ENCODE measurements at regions not wholly inside any gene's neighbourhood (a gene's known extent, or its start where the extent isn't known, plus 50 kb on each side); places are given as distances from the start of the nearest gene placed in this dataset.

DNA sequence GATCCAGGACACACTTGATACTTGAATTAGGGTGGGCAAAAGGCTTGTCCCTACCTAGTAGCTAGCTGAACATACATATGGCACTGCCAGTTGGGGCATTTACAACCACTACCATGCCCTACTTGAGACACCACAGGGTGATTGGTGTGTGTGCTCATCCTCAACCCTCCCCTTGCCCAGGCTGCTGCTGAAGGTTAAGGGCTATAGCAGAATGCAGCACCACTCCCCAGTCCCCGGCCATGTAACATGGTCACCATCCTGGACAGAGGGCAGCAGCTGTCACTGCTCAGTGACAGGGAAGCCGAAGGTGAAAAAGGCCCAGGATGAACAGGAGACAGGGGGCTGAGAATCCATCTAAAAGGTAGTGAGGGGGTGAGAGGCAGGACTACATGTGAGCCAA lies 273.9 kb upstream of the SGCD start:
- TF ChIP-seq, protein P1, sequence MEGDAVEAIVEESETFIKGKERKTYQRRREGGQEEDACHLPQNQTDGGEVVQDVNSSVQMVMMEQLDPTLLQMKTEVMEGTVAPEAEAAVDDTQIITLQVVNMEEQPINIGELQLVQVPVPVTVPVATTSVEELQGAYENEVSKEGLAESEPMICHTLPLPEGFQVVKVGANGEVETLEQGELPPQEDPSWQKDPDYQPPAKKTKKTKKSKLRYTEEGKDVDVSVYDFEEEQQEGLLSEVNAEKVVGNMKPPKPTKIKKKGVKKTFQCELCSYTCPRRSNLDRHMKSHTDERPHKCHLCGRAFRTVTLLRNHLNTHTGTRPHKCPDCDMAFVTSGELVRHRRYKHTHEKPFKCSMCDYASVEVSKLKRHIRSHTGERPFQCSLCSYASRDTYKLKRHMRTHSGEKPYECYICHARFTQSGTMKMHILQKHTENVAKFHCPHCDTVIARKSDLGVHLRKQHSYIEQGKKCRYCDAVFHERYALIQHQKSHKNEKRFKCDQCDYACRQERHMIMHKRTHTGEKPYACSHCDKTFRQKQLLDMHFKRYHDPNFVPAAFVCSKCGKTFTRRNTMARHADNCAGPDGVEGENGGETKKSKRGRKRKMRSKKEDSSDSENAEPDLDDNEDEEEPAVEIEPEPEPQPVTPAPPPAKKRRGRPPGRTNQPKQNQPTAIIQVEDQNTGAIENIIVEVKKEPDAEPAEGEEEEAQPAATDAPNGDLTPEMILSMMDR (IDR thresholded peaks at IDR 0.05; ENCODE audit: insufficient read depth, low read length, poor library complexity, severe bottlenecking), result no peak
- TF ChIP-seq EZH2phosphoT487 (conservative IDR thresholded peaks at IDR 0.05; ENCODE audit: low read length), result no peak
